ENCODE measurements at regions not wholly inside any gene's neighbourhood (a gene's known extent, or its start where the extent isn't known, plus 50 kb on each side); places are given as distances from the start of the nearest gene placed in this dataset.

- no peak for DNase-seq
Measured at GRCh38 chr2:65878011-65878340, 445.6 kb upstream of the SPRED2 start.

DNA sequence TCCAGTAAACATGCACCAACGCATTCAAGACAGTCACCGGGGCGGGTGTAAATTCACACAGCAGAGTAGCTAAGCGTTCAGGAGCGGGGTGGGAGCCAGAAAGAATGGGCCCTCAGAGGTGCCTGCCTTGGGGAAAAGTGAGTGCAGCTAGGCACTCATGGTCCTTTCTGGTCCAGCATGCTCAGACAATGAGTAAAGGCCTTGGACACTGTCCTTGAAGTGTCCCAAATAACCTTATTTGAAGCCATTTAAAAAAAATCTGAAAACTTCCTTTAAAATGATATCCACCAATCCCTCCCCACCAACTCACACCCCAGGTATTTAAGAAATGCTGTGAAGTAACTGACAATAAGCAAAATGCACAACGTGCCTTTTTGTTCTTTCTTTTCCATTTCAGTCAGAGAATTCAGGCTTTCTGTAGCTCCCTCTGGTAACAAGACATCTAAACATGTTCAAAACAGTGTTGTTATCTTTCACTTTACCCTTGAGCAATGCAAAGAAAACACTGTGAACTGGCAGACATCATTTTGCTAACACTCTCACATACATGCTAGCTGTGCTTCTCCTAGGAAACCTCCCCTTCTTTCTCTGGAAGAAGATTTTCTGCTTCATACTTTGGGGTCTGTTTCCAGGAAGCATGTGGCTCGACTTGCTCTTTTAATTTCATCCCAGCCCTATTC, 445.1 kb upstream of the SPRED2 start:
- DNase-seq = no peak

DNA sequence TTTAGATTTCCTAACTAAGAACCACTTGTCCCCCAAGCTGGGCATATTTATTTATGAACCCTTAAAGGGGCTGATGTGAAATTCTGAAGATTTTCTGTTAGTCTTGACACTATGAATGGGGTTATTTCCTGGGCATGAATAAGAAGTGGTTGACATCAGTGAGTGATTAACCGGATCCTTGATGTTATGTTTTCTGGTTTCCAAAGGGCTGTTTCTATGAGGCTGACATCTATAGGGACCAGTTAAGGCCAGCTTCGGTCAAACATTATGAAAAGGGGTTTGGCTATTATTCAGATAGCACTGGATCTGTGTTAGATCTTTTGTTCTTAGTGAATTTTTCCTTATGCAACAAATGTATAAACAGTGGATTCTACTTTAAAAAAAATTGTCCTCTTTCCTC, 443.7 kb upstream of the SPRED2 start:
- DNase-seq = no peak

GRCh38 chr2:65870826-65871225, 438.4 kb upstream of the SPRED2 start:
- DNase-seq = no peak

GRCh38 chr2:65869296-65869695, 436.9 kb upstream of the SPRED2 start:
- DNase-seq = no peak

GRCh38 chr2:65868177-65868576, 435.8 kb upstream of the SPRED2 start:
- DNase-seq = no peak

DNA sequence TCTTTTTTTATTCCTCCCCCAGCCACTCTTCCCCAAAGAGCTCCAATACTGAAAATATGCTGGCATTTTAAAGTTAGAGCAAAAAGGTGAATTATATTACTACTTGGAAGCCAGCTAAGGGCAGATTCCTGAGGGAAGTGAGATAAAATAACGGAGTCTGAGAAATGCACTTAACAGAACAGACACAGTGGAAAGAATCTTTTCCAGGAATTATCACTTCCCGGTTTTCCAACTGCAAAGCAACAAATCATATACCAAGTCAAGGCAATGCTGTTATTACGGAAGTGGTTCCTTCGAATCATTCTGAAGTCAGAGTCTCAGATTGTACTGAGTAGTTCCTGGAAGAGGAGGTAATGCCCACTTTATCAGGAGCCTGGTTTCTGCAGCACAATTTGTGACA, 435.0 kb upstream of the SPRED2 start:
- no peak for DNase-seq

GRCh38 chr2:65866148-65866547, 433.7 kb upstream of the SPRED2 start:
- no peak for DNase-seq

DNA sequence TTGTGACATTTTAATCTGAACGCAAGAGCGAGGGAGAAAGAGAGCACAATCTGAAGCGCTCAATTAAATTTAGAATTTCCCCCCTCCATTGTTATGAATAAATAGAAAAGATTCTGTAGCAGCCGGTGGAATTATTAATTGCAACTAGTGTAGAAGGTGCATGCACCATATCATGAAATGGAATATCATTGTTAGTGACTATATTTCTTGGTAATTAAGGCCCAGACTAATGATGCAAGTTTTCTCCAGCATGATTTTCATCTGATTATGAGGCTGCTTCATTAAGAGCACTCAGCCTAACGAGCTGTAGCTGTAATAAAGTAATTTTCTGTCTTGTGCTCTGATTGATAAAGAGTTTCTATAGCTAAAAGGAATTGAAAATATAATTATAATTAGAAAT, 432.2 kb upstream of the SPRED2 start:
- no peak for DNase-seq

- DNase-seq = no peak
Measured at GRCh38 chr2:65863713-65864112, 431.3 kb upstream of the SPRED2 start.

GRCh38 chr2:65856928-65857327, 424.5 kb upstream of the SPRED2 start:
- no peak for DNase-seq

DNA sequence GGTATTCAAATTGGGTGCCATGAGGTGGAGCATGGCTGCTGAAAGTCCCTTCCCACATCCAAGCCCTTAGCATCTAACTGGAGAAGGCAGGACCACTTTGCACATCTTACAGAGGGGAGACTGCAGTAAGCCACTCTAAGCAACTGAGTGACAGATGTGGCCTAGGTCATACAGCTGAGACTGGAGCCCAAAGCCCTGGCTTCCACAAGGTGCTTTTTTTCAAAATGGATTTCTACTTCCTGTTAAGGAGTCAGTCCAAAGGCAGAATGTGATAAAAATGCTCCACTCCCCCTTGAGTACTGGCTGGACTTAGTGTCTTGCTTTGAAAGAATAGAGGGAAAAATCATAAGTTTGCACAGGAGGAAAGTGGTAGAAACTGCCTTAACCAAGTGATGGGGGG, 424.0 kb upstream of the SPRED2 start:
- no peak for DNase-seq

- no peak for DNase-seq
Measured at GRCh38 chr2:65850695-65851094, 418.3 kb upstream of the SPRED2 start.

DNA sequence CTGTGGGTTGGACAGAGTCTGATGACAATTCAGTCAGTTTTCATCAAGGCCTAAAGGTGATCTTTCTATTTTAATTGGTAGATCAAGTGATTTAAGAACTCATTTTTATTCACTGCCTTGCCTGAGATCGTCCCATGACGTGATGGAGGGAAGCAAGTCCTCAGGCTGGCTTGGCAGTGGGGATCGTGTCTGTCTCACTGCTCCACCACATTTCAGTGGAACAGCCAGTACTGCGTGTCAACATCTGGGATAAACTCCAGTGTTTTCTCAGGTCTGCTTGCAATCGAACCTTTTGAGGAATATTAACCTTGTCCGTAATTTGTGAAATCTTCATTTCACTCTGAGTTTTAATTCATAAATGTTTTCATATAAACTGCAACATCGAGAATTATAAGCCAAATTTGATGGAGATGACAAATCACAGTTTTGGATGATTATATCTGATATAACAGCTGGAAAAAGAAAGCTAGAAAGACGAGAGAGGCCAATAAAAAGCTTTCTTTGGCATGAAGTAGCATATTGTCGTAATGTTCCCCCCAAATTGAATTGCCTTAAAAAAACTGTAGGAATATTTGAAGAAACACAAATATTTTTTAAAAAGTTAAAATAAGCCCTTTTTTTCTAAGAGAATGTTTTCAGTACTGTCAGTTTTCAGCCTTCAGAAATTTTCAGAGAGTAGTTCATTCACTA, 414.7 kb upstream of the SPRED2 start:
- DNase-seq = no peak

DNA sequence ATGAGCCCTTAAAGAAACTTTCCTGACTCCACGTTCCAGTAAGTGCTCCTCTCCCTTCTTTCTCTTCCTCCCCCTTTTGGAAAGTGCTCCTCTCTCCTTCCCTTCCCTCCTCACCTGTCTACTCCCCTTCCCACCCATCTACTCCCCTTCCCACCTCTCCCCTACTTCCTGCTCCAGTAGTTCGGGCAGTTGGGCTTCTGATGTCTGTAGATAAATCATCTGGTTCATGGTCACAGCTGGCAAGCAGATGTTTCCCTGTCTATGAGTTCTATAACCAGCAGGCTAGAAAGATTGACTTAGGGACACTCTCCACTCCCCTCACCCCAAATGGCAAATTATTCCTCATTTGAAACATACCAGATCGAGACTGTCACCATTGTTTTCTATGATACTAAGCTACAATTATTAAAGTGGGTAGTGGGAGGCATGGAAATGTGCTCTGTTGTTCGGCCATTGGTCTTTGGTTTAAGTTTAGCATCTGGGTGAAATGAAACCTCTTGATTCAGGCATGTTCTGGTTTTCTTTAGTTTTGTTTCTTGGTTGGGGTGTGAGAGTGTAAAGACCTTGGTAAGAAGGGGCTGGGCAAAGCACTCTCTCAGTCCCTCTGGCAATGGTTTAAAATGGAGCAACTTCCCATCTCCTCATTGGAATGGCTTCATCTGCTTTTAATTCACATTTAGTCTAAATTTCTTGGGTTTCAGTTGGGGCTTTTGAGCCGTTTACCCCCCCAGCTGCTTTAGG, 413.2 kb upstream of the SPRED2 start:
- no peak for DNase-seq

DNA sequence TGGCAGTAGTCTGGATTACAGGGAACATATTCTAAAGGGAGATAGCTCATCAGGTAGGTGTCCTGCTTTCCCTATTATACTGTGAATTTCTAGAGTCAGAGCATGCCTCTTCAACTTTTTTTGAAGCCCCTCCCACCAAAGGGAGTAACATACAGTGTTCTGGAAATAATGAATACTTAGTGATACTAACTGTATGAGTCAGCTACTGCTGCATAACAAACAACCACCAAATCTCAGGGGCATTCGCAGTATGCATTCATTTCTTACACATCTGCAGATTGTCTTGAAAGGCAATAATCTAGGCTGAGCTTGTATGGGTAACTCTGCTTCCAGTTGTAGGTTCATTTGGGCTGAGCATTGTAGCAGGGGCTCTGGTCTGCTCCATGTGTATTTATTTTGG, 409.7 kb upstream of the SPRED2 start:
- no peak for DNase-seq

GRCh38 chr2:65835975-65836549, 403.7 kb upstream of the SPRED2 start:
- DNase-seq = no peak

- peak; percentile 47 for DNase-seq
Measured at GRCh38 chr2:65834771-65835475, 402.5 kb upstream of the SPRED2 start.

DNA sequence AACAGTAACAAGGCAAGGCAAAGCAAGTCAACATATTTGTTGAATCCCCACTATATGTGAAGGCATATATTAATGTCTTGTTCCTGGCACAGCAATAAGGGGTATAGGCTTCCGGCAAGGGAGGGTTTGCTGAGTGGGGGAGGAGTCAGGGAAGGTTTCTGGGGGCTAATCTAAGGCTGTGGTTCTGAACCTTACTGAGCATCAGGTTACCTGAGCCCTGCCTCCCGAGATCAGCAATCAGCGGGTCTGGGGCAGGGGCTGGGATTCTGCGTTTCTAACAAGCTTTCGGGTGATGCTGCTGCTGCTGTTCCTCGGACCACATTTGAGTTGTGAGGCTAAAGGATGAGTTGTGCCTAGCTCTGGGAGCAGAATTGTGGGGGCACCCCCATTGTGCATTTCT, 401.7 kb upstream of the SPRED2 start:
- DNase-seq = no peak

- no peak for DNase-seq
Measured at GRCh38 chr2:65831509-65831908, 399.1 kb upstream of the SPRED2 start.

GRCh38 chr2:65826567-65826966, 394.2 kb upstream of the SPRED2 start:
- DNase-seq = no peak

DNA sequence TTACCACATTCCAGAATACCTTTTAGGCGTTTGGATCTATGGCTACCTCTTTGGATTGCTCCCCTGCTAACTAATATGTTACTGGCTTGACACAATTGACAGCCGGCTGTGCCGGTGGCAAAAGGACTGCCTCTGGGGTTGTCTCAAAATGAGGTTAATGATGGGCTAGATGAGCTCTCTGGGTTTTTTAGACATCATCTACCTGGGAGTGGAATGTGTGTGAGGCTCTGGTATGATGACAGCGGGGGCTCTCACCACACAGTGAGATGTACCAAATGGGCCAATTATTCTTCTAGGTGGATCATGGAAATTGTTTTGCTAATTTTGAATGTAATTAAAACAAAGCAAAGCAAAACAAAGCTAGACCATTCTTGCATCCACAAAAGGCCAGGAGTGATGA, 391.1 kb upstream of the SPRED2 start:
- DNase-seq = peak; percentile 29

GRCh38 chr2:65820454-65820853, 388.1 kb upstream of the SPRED2 start:
- no peak for DNase-seq

All from NCI-H2227 treated with DMSO at 0.1 percent for 48 hours (cell line).